GM23338 (cell line): ENCODE measurements at regions not wholly inside any gene's neighbourhood (a gene's known extent, or its start where the extent isn't known, plus 50 kb on each side); places are given as distances from the start of the nearest gene placed in this dataset.

ENCODE experiments used
- ATAC-seq: fragments of 200-7000 bp; cut with Tn5 transposase; 3 replicates; pipeline ENCODE4 v1.9.1; 2020
- DNase-seq: peaks from one replicate; pipeline ENCODE4 v3.0.0-alpha.2; 2015; ENCODE audit warnings: low spot score
- H2AFZ ChIP-seq: fragments of 200-600 bp; sonication (generic); 2 replicates; pipeline ENCODE4 v1.8.0; 2016; ENCODE audit warnings: antibody characterized with exemption, mild to moderate bottlenecking, moderate library complexity
- H3F3A ChIP-seq: fragments of 200-600 bp; sonication (generic); replicated peaks from 2 replicates; pipeline ENCODE4 v1.8.0; 2017; ENCODE audit warnings: antibody characterized with exemption, mixed run types, low read depth
- H3K27ac ChIP-seq: fragments of 200-600 bp; sonication (generic); 2 replicates; pipeline ENCODE4 v1.6.1; 2016; ENCODE audit warnings: low read depth
- H3K27me3 ChIP-seq: fragments of 200-600 bp; sonication (generic); 2 replicates; pipeline ENCODE4 v1.8.0; 2016; ENCODE audit warnings: mild to moderate bottlenecking, mixed run types, moderate library complexity; ENCODE audit not compliant: insufficient read depth
- H3K36me3 ChIP-seq: fragments of 200-600 bp; sonication (generic); 2 replicates; pipeline ENCODE4 v1.8.0; 2016; ENCODE audit warnings: mild to moderate bottlenecking; ENCODE audit not compliant: insufficient read depth
- H3K4me1 ChIP-seq: fragments of 200-600 bp; sonication (generic); 2 replicates; pipeline ENCODE4 v1.8.0; 2016; ENCODE audit warnings: mild to moderate bottlenecking, moderate library complexity; ENCODE audit not compliant: insufficient read depth
- H3K4me2 ChIP-seq: fragments of 200-600 bp; sonication (generic); 2 replicates; pipeline ENCODE4 v1.7.1; 2017; ENCODE audit warnings: mixed run types
- H3K4me3 ChIP-seq: fragments of 200-600 bp; sonication (generic); 2 replicates; pipeline ENCODE4 v1.6.1; 2016; ENCODE audit warnings: mixed run types
- H3K79me2 ChIP-seq: fragments of 200-600 bp; sonication (generic); replicated peaks from 2 replicates; pipeline ENCODE4 v1.8.0; 2017; ENCODE audit warnings: mild to moderate bottlenecking; ENCODE audit not compliant: insufficient read depth
- H3K9me2 ChIP-seq: fragments of 200-600 bp; sonication (generic); 2 replicates; pipeline ENCODE4 v1.8.0; 2017; ENCODE audit not compliant: insufficient read depth
- H4K20me1 ChIP-seq: fragments of 200-600 bp; sonication (generic); replicated peaks from 2 replicates; pipeline ENCODE4 v1.8.0; 2017; ENCODE audit warnings: mild to moderate bottlenecking; ENCODE audit not compliant: insufficient read depth
- H3K27ac Mint-ChIP-seq: 2 replicates; pipeline ENCODE4 v1.8.0; 2020; ENCODE audit warnings: inconsistent platforms, mild to moderate bottlenecking, moderate library complexity, mixed read lengths
- H3K27me3 Mint-ChIP-seq: 3 replicates; pipeline ENCODE4 v1.8.0; 2022; ENCODE audit warnings: low read depth, mild to moderate bottlenecking, moderate library complexity, mixed read lengths, inconsistent platforms; ENCODE audit not compliant: insufficient read depth, poor library complexity
- H3K36me3 Mint-ChIP-seq: 3 replicates; pipeline ENCODE4 v1.8.0; 2021; ENCODE audit warnings: low read depth, mild to moderate bottlenecking, inconsistent platforms, moderate library complexity, mixed read lengths
- H3K4me1 Mint-ChIP-seq: 3 replicates; pipeline ENCODE4 v1.8.0; 2020; ENCODE audit warnings: mild to moderate bottlenecking, inconsistent platforms, mixed read lengths
- H3K4me3 Mint-ChIP-seq: 3 replicates; pipeline ENCODE4 v1.8.0; 2021; ENCODE audit warnings: moderate library complexity, mild to moderate bottlenecking, inconsistent platforms, mixed read lengths
- H3K9me3 Mint-ChIP-seq: 3 replicates; pipeline ENCODE4 v1.8.0; 2020; ENCODE audit warnings: moderate library complexity, mild to moderate bottlenecking, inconsistent platforms, mixed read lengths
- CREB1 ChIP-seq: fragments of 250-450 bp; sonication (Bioruptor Pico); IDR thresholded peaks from 2 replicates; pipeline ENCODE4 v1.5.0; 2020; ENCODE audit warnings: low read depth, mild to moderate bottlenecking, moderate library complexity
- CTCF ChIP-seq, 2 experiments: fragments of 200-600 bp in 1 of 2; sonication (generic) in 1 of 2; conservative IDR thresholded peaks; 2 replicates each; pipeline versions ENCODE4 v1.5.1 to v1.6.1; 2016 to 2017; ENCODE audit warnings: antibody characterized with exemption in 2 of 2, low read depth in 2 of 2, mild to moderate bottlenecking in 2 of 2, moderate library complexity in 1 of 2
- ETS1 ChIP-seq: IDR thresholded peaks from 2 replicates; pipeline ENCODE4 v1.6.1; 2016; ENCODE audit warnings: antibody characterized with exemption
- EZH2 ChIP-seq: fragments of 200-600 bp; sonication (generic); IDR thresholded peaks from one replicate; pipeline ENCODE4 v1.8.0; 2017; ENCODE audit warnings: antibody characterized with exemption, mild to moderate bottlenecking, low read depth; ENCODE audit not compliant: unreplicated experiment
- EZH2phosphoT487 ChIP-seq: fragments of 200-600 bp; sonication (generic); IDR thresholded peaks from one replicate; pipeline ENCODE4 v1.8.1; 2018; ENCODE audit warnings: antibody characterized with exemption; ENCODE audit not compliant: unreplicated experiment
- JUNB ChIP-seq: IDR thresholded peaks from one replicate; pipeline ENCODE4 v1.6.1; 2016; ENCODE audit warnings: antibody characterized with exemption; ENCODE audit not compliant: unreplicated experiment
- NANOG ChIP-seq: IDR thresholded peaks from 2 replicates; pipeline ENCODE4 v1.6.1; 2016; ENCODE audit warnings: antibody characterized with exemption, borderline replicate concordance
- POLR2AphosphoS5 ChIP-seq: IDR thresholded peaks from 2 replicates; pipeline ENCODE4 v1.6.1; 2016; ENCODE audit warnings: antibody characterized with exemption, low read depth
- STAT1 ChIP-seq: IDR thresholded peaks from one replicate; pipeline ENCODE4 v1.6.1; 2016; ENCODE audit warnings: antibody characterized with exemption; ENCODE audit not compliant: unreplicated experiment
- ZNF114 ChIP-seq: fragments of 250-450 bp; sonication (Bioruptor Pico); IDR thresholded peaks from 2 replicates; pipeline ENCODE4 v1.5.0; 2020; ENCODE audit warnings: mild to moderate bottlenecking, moderate library complexity
- ZNF462 ChIP-seq: fragments of 250-450 bp; sonication (Bioruptor Pico); IDR thresholded peaks from 2 replicates; pipeline ENCODE4 v1.5.0; 2020; ENCODE audit warnings: mild to moderate bottlenecking, moderate library complexity

- DNase-seq (peak; percentile 30), ATAC-seq (peak; percentile 75)
- peak in 1 of 2 experiments; percentile 23; a peak in 2 of 4 replicates for TF ChIP-seq CTCF (conservative IDR thresholded peaks at IDR 0.05; ENCODE audit: low read depth in 2 of 2)
- no peak for TF ChIP-seq EZH2
- Mint-ChIP-seq H3K36me3 (no peaks in the 10 kb centered on the region), H3K9me3 (no peaks in the 10 kb centered on the region), H3K27ac (no peak overlapping the region), H3K27me3 (no peaks in the 10 kb centered on the region), H3K4me3 (no peak overlapping the region), H3K4me1 (peaks cover 11% of the 10 kb centered on the region)
- Histone ChIP-seq H3K27me3 (no peaks in the 10 kb centered on the region), H3F3A (no peaks in the 10 kb centered on the region), H3K36me3 (no peaks in the 10 kb centered on the region), H3K79me2 (no peaks in the 10 kb centered on the region), H4K20me1 (no peaks in the 10 kb centered on the region), H3K4me1 (peaks cover 4% of the 10 kb centered on the region; the same call in 1 of the 2 replicates), H3K9me2 (peaks cover 6% of the 10 kb centered on the region; the same call in 1 of the 2 replicates), H3K27ac (no peak overlapping the region), H3K4me2 (no peak overlapping the region), H2AFZ (no peak overlapping the region), H3K4me3 (no peak overlapping the region)
Observed at GRCh38 chr3:67245545-67245944, 247.4 kb downstream of the KBTBD8 start.

- Histone ChIP-seq H3F3A (no peaks in the 10 kb centered on the region), H3K79me2 (no peaks in the 10 kb centered on the region), H3K4me1 (0 out of 2 replicates have a peak, but pooled peaks cover 4% of the 10 kb centered on the region), H3K27me3 (no peaks in the 10 kb centered on the region), H3K4me3 (no peak overlapping the region), H4K20me1 (no peaks in the 10 kb centered on the region), H3K36me3 (no peaks in the 10 kb centered on the region), H3K4me2 (no peak overlapping the region), H3K27ac (no peak overlapping the region), H2AFZ (no peak overlapping the region), H3K9me2 (peaks cover 6% of the 10 kb centered on the region; the same call in 1 of the 2 replicates)
- no peaks in the 10 kb centered on the region for H3K4me1 Mint-ChIP-seq
- no peak overlapping the region for H3K4me3 Mint-ChIP-seq
- peaks cover 13% of the 10 kb centered on the region for H3K9me3 Mint-ChIP-seq
- no peak for ATAC-seq
- H3K27me3 Mint-ChIP-seq, result no peaks in the 10 kb centered on the region
- peaks cover 5% of the 10 kb centered on the region; the same call in 1 of the 3 replicates for H3K36me3 Mint-ChIP-seq
- no peak for DNase-seq
- H3K27ac Mint-ChIP-seq, result no peak overlapping the region
- TF ChIP-seq STAT1 (no peak), POLR2AphosphoS5 (no peak), NANOG (no peak), ZNF462 (CRISPR knock-in tag) (no peak), JUNB (no peak), CTCF (conservative IDR thresholded peaks at IDR 0.05; ENCODE audit: low read depth in 2 of 2) (no peak), ZNF114 (CRISPR knock-in tag) (no peak), ETS1 (no peak), EZH2phosphoT487 (no peak), EZH2 (no peak), CREB1 (no peak)
Observed at GRCh38 chr3:67248726-67249125, 250.6 kb downstream of the KBTBD8 start.
